Panc1 (cell line): ENCODE measurements at regions not wholly inside any gene's neighbourhood (a gene's known extent, or its start where the extent isn't known, plus 50 kb on each side); places are given as distances from the start of the nearest gene placed in this dataset.

Source experiments
- POLR2AphosphoS5 ChIP-seq: IDR thresholded peaks from 2 replicates; pipeline ENCODE4 v1.6.1; 2012; ENCODE audit warnings: mild to moderate bottlenecking, low read depth, low read length, moderate library complexity
- TF ChIP-seq, protein P1 (sequence below): fragments of 450-650 bp; IDR thresholded peaks from 2 replicates; pipeline ENCODE4 v1.5.1; 2017; ENCODE audit warnings: mild to moderate bottlenecking

- TF ChIP-seq, protein P1, sequence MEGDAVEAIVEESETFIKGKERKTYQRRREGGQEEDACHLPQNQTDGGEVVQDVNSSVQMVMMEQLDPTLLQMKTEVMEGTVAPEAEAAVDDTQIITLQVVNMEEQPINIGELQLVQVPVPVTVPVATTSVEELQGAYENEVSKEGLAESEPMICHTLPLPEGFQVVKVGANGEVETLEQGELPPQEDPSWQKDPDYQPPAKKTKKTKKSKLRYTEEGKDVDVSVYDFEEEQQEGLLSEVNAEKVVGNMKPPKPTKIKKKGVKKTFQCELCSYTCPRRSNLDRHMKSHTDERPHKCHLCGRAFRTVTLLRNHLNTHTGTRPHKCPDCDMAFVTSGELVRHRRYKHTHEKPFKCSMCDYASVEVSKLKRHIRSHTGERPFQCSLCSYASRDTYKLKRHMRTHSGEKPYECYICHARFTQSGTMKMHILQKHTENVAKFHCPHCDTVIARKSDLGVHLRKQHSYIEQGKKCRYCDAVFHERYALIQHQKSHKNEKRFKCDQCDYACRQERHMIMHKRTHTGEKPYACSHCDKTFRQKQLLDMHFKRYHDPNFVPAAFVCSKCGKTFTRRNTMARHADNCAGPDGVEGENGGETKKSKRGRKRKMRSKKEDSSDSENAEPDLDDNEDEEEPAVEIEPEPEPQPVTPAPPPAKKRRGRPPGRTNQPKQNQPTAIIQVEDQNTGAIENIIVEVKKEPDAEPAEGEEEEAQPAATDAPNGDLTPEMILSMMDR, result no peak
- TF ChIP-seq POLR2AphosphoS5, result no peak
These were observed 347.8 kb downstream of the DUSP10 start for GRCh38 chr1:221394011-221394544.
